Ovary (tissue), 7 donors: ENCODE measurements at regions not wholly inside any gene's neighbourhood (a gene's known extent, or its start where the extent isn't known, plus 50 kb on each side); places are given as distances from the start of the nearest gene placed in this dataset.

ENCODE experiments used
- DNase-seq, 5 donors: peaks; one replicate each; pipeline ENCODE4 v3.0.0-alpha.2; 2019 to 2020
- H3K27ac ChIP-seq, 2 donors: fragments of 200-600 bp; one replicate each; pipeline versions ENCODE4 v1.5.1 to v1.8.0; 2019 to 2022
- H3K27me3 ChIP-seq: fragments of 200-600 bp; one replicate; pipeline ENCODE4 v1.8.0; 2022
- H3K36me3 ChIP-seq: fragments of 200-600 bp; sonication (generic); one replicate; pipeline ENCODE4 v1.5.1; 2019
- H3K4me1 ChIP-seq: one replicate; pipeline ENCODE4 v1.8.1; 2013; ENCODE audit warnings: mild to moderate bottlenecking, moderate library complexity; ENCODE audit not compliant: insufficient read depth
- H3K4me3 ChIP-seq: fragments of 200-600 bp; sonication (generic); one replicate; pipeline ENCODE4 v1.5.1; 2017
- H3K9me3 ChIP-seq, 2 donors: fragments of 200-600 bp in 1 of 2; sonication (generic) in 1 of 2; one replicate each; pipeline versions ENCODE4 v1.5.1 to v1.8.1; 2013 to 2019; ENCODE audit warnings: mild to moderate bottlenecking in 1 of 2, moderate library complexity in 1 of 2
- CTCF ChIP-seq, 3 donors: fragments of 450-650 bp in 2 of 3; fragments of 200-600 bp in 1 of 3; IDR thresholded peaks; one replicate each; pipeline versions ENCODE4 v1.5.1 to v1.8.0; 2016 to 2022; ENCODE audit warnings: antibody characterized with exemption in 3 of 3, mild to moderate bottlenecking in 1 of 3
- EP300 ChIP-seq: sonication (generic); formaldehyde crosslinking; IDR thresholded peaks from one replicate; pipeline ENCODE4 v1.6.1; 2017; ENCODE audit warnings: antibody characterized with exemption
- POLR2A ChIP-seq: fragments of 450-650 bp; IDR thresholded peaks from one replicate; pipeline ENCODE4 v1.6.1; 2017; ENCODE audit warnings: antibody characterized with exemption, mild to moderate bottlenecking, moderate library complexity
- WGBS, 3 donors: extraction: QIAGEN DNeasy Blood & Tissue Kit in 1 of 3; methylation state at CpG; one replicate each; pipeline versions ENCODE4 v1.1.5 to v1.1.7; 2013 to 2017; 5-methylcytosine and 5-hydroxymethylcytosine counted together
- intact Hi-C, 4 donors: fragments of 100-400 bp; cut with DNase I; formaldehyde crosslinking; loops; one replicate each; pipeline versions ENCODE4 v1.11.0 to v1.15.1; 2022 to 2023
- donor health status: DM: no; HTN: no; CAD: no; lungs with moderate emphysema.
- donor health status: DM: no; HTN: no; CAD: no.
- donor health status: Bipolar disorder and iron deficiency.
- donor health status: DM: no; HTN: no; CAD: no.
- donor health status: DM: yes; HTN: yes; CAD: no.

GRCh38 chr6:16840291-16840690 is 79.0 kb upstream of the ATXN1 start:
- no peak overlapping the region for H3K27ac ChIP-seq
- 53 to 59% (median 58%) methylated on average over 3 of the region's 3 CpGs for WGBS, 3 donors
- intact Hi-C loops: no loop called here
- H3K4me3 ChIP-seq: no peak overlapping the region
- H3K9me3 ChIP-seq: no peaks in the 10 kb centered on the region
- no peak for DNase-seq
- no peaks in the 10 kb centered on the region for H3K36me3 ChIP-seq
- H3K4me1 ChIP-seq: no peaks in the 10 kb centered on the region
- TF ChIP-seq EP300: no peak
- no peak for TF ChIP-seq CTCF (IDR thresholded peaks at IDR 0.05)
- TF ChIP-seq POLR2A: no peak
- H3K27me3 ChIP-seq: no peaks in the 10 kb centered on the region

- 90 to 92% (median 90%) methylated on average over 2 of the region's 2 CpGs for WGBS, 3 donors
- DNase-seq: no peak
- H3K4me1 ChIP-seq: no peaks in the 10 kb centered on the region
- TF ChIP-seq EP300 (no peak), CTCF (IDR thresholded peaks at IDR 0.05) (no peak), POLR2A (no peak)
- no peak overlapping the region for H3K4me3 ChIP-seq
- no peak overlapping the region for H3K27ac ChIP-seq
- intact Hi-C loops: no loop called here
- no peaks in the 10 kb centered on the region for H3K27me3 ChIP-seq
- no peaks in the 10 kb centered on the region for H3K36me3 ChIP-seq
- H3K9me3 ChIP-seq: no peaks in the 10 kb centered on the region
These were observed 78.4 kb upstream of the ATXN1 start for GRCh38 chr6:16839631-16840179.

- H3K9me3 ChIP-seq: no peaks in the 10 kb centered on the region
- H3K4me3 ChIP-seq: no peak overlapping the region
- intact Hi-C loops: no loop called here
- 83 to 87% (median 87%) methylated on average over 6 of the region's 6 CpGs for whole genome bisulfite sequencing, 3 donors
- no peak for TF ChIP-seq CTCF (IDR thresholded peaks at IDR 0.05)
- no peak for TF ChIP-seq EP300
- no peak for TF ChIP-seq POLR2A
- no peaks in the 10 kb centered on the region for H3K27me3 ChIP-seq
- H3K36me3 ChIP-seq: no peaks in the 10 kb centered on the region
- no peaks in the 10 kb centered on the region for H3K4me1 ChIP-seq
- no peak overlapping the region for H3K27ac ChIP-seq
- DNase-seq: no peak
These were observed 76.1 kb upstream of the ATXN1 start for GRCh38 chr6:16837217-16837972.

GRCh38 chr6:16836144-16836981 is 75.1 kb upstream of the ATXN1 start:
- H3K27ac ChIP-seq: no peak overlapping the region
- 24 to 43% (median 38%) methylated on average over 9 of the region's 9 CpGs for WGBS, 3 donors
- no peaks in the 10 kb centered on the region for H3K4me1 ChIP-seq

More at GRCh38 chr6:16836144-16836981, 75.1 kb upstream of the ATXN1 start:
- Histone ChIP-seq H3K36me3 (no peaks in the 10 kb centered on the region), H3K4me3 (no peak overlapping the region), H3K9me3 (no peaks in the 10 kb centered on the region), H3K27me3 (no peaks in the 10 kb centered on the region)
- DNase-seq: no peak
- intact Hi-C loops: no loop called here
- TF ChIP-seq CTCF (IDR thresholded peaks at IDR 0.05) (no peak), EP300 (no peak), POLR2A (no peak)
